ENCODE measurements at regions not wholly inside any gene's neighbourhood (a gene's known extent, or its start where the extent isn't known, plus 50 kb on each side); places are given as distances from the start of the nearest gene placed in this dataset.
A peak's percentile ranks its signal among the peaks of the same experiment; 100 is the strongest.

DNA sequence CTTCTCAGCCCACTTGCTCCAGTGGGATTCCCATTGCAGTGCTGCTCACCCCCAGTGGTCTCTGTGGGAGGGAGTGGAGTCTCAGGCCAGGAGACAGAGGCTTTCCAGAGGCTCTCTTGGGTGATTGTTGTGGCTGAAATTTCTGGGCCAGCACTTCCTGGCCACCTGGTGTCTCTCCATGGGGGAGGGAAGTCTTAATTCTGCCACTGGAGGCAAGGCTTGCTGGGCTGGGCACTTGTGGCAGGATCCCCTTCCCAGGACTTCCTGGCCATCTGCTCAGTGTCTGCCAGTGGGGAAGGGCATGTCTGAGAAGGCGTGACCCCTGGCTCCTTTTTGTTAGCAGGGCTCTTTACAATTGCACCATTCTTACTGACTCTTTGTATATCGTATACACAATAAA is 351.8 kb downstream of the GABRB3 start:
- Histone ChIP-seq H3K4me3 (no peak overlapping the region), H3K4me1 (no peaks in the 10 kb centered on the region), H3K36me3 (no peaks in the 10 kb centered on the region), H3K9me3 (replicated peaks) (no peaks in the 10 kb centered on the region), H3K27me3 (no peaks in the 10 kb centered on the region; the same call in 1 of the 2 replicates), H3K27ac (no peak overlapping the region)
- peak in 1 of 2 experiments; percentile 20 for DNase-seq

DNA sequence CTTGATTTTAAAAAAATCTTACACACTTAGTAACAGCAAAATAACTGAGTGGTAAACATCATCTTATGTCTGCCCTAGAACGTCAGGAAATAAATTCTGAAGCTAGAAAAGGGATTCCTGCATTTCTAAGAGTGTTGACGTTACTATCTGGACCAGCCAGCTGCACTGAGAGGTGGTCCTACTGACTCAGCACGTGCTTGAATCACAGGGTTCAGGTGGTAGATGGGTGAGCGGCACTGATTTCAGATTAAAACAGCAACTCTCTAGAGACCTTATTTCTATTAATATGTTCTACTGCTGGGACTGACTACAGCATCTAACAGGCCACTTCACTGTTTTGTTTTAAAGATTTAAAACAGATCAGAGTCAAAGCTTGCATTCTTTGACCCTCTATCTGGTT is 377.2 kb downstream of the GABRB3 start:
- H3K4me1 ChIP-seq, result no peaks in the 10 kb centered on the region
- no peaks in the 10 kb centered on the region for H3K9me3 ChIP-seq (replicated peaks)
- no peaks in the 10 kb centered on the region for H3K36me3 ChIP-seq
- no peak overlapping the region for H3K4me3 ChIP-seq
- no peak for DNase-seq
- H3K27ac ChIP-seq, result no peak overlapping the region
- peaks cover 9% of the 10 kb centered on the region; the same call in 1 of the 2 replicates for H3K27me3 ChIP-seq

DNA sequence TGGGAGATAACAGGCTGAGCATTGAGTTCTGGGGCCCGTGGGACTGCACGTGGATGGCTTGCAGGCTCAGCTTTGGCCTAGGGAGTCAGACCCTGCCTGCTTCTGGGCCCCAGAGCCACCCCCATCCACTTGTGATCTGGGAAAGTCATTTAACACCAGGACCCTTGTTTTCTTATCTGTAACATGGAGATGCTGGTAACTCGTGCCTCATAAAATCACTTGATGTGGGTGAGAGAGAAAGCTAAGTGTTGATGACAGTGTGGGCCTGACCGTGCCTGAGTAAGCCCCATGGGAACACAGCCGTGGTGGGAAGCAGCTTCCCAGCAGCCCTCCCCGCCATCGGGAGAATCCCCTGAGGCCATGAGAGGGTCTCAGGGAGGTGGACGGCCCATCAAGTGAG is 378.1 kb downstream of the GABRB3 start:
- H3K27me3 ChIP-seq, result peaks cover 9% of the 10 kb centered on the region; the same call in 1 of the 2 replicates
- H3K36me3 ChIP-seq, result no peaks in the 10 kb centered on the region
- no peak overlapping the region for H3K4me3 ChIP-seq
- H3K4me1 ChIP-seq, result no peaks in the 10 kb centered on the region
- no peaks in the 10 kb centered on the region for H3K9me3 ChIP-seq (replicated peaks)
- no peak for DNase-seq
- no peak overlapping the region for H3K27ac ChIP-seq

DNA sequence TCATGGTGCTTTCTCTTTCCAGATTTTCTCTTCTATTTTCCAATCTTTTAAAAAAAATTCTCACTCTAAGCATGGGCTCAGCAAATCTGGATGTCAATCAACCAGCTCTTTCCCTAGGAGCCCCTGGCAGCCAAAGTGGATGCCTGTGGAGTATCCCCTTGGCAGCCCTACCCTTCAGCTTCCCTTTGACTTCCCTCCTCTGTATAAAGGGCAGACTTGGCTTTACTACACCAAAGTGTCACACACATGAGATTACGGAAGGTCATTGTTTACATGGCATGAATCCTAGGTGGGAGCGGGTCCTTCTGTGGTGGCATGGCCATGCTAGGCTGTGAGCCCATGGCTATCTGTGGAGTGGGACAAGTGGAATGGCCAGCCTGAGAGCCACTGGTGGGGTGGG is 379.9 kb downstream of the GABRB3 start:
- Histone ChIP-seq H3K27me3 (no peaks in the 10 kb centered on the region; the same call in 1 of the 2 replicates), H3K9me3 (replicated peaks) (no peaks in the 10 kb centered on the region), H3K4me3 (no peak overlapping the region), H3K4me1 (no peaks in the 10 kb centered on the region), H3K27ac (no peak overlapping the region), H3K36me3 (no peaks in the 10 kb centered on the region)
- no peak for DNase-seq

DNA sequence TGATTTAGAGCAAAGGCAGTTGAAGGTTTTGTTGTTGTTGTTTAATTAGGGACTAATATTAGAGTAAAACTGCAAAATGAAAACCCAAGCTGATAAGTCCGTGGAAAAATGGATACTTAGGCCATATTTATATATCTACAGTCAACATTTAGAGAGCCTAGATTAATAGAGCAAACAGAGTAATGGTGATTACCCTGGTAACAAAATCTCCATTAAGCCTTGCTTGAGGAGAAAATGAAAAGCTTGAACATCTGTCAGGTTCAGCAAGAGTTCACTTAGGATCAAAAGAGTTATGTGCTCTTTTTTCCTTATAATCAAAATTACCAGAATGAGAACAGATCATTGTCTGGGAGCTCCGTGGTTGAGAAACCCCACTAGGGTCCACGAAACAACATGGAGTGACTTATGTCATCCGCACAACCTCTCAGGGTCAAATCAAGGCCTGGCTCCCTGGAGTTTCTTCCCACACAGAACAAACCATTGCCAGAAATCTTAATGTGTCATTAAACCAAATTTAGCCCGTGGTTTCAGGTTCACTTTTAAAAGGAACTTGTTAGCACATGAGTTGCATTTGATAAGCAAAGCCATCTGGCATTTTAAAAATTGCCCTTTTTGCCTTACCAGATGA is 381.2 kb downstream of the GABRB3 start:
- no peak overlapping the region for H3K4me3 ChIP-seq
- no peaks in the 10 kb centered on the region for H3K9me3 ChIP-seq (replicated peaks)
- no peaks in the 10 kb centered on the region for H3K4me1 ChIP-seq
- no peaks in the 10 kb centered on the region for H3K36me3 ChIP-seq
- DNase-seq, result no peak
- H3K27me3 ChIP-seq, result no peaks in the 10 kb centered on the region
- H3K27ac ChIP-seq, result no peak overlapping the region

DNA sequence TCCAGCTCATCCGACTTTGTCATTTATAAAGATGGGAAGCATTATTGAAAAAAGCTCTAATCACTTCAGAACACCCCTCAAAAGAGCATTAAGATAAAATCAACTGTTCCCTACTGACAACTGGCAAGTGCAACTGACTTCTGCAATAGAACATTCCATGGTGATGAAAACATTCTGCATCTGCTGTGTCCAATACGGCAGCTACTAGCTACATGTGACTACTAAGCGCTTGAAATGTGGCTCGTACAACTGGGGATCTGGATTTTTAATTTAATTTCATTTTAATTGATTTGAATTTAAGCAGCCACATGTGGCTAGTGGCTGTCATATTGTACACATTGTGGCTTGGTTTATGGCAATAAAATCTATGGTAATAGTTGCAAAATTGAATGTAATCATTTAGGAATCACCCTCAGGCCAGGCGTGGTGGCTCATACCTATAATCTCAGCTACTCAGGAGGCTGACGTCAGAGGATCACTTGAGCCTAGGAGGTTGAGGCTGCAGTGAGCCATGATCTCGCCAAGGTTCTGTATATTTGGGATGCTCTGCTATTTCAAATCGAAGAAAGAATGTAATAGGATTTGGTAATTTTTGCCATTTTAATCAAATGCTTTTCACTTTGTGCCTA is 390.3 kb downstream of the GABRB3 start:
- H3K4me3 ChIP-seq, result no peak overlapping the region
- no peak for DNase-seq
- no peaks in the 10 kb centered on the region for H3K4me1 ChIP-seq
- H3K36me3 ChIP-seq, result no peaks in the 10 kb centered on the region
- no peak overlapping the region for H3K27ac ChIP-seq
- H3K9me3 ChIP-seq (replicated peaks), result no peaks in the 10 kb centered on the region
- no peaks in the 10 kb centered on the region for H3K27me3 ChIP-seq

DNA sequence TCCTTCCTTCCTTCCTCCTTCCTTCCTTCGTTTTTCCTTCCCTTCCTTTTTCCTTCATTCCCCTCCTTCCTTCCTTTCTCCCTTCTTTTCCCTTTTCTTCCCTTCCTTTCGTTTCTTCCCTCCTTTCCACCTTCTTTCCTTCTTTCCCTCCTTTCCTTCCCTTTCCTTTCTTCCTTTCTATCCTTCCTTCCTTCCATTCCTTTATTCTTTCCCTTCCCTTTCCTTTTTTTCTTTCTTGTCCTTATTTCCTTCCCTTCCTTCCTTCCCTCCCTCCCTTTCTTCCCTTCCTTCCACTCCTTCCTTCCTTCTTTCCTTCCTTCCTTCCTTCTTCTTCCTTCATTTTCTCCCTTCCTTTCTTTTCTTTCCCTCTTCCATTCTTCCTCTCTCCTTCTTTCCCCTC is 394.6 kb downstream of the GABRB3 start:
- no peaks in the 10 kb centered on the region for H3K27me3 ChIP-seq
- DNase-seq, result no peak
- no peak overlapping the region for H3K4me3 ChIP-seq
- no peak overlapping the region for H3K27ac ChIP-seq
- no peaks in the 10 kb centered on the region for H3K36me3 ChIP-seq
- H3K4me1 ChIP-seq, result no peaks in the 10 kb centered on the region
- H3K9me3 ChIP-seq (replicated peaks), result no peaks in the 10 kb centered on the region

DNA sequence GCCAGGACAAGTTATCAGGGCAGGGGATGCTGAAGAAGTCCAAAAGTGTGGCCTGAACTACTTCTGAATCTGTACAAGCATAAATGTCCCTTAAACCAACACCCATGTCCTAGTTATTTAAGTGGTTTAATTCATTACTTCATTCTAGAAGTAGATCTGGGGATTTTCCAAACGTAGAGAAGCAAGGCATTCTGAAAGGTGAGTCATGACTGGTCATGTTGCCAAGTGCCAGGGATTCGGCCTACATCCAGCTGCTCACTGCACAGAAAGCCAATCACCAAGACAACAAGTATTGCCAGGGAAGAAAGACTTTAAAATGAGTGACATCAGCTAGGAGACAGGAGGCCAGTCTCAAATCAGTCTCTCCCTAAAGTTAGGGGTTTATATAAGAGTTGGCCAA is 396.6 kb downstream of the GABRB3 start:
- Histone ChIP-seq H3K27me3 (no peaks in the 10 kb centered on the region), H3K4me1 (no peaks in the 10 kb centered on the region), H3K27ac (no peak overlapping the region), H3K4me3 (no peak overlapping the region), H3K36me3 (no peaks in the 10 kb centered on the region), H3K9me3 (replicated peaks) (no peaks in the 10 kb centered on the region)
- no peak for DNase-seq

DNA sequence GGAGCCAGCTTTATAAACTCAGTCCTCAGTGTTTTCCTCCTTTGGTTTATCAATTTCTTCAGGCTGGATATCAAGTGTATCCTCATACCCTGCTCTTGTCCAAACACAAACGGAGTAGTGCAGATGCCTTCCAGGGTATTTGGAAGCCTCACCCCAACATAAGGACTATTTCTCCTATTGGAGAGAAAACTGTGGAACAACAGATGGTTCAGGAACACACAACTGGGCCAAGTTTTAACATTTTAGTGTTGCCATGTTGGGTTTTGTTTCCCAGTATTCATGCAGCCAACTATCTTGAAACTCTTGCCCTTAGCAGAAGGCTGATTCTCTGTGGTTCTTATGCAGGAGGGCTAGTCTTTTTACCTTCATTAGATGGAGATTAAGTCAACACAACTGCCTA is 398.1 kb downstream of the GABRB3 start:
- no peak for DNase-seq
- H3K9me3 ChIP-seq (replicated peaks), result no peaks in the 10 kb centered on the region
- H3K27me3 ChIP-seq, result no peaks in the 10 kb centered on the region
- H3K27ac ChIP-seq, result no peak overlapping the region
- H3K36me3 ChIP-seq, result no peaks in the 10 kb centered on the region
- H3K4me3 ChIP-seq, result no peak overlapping the region
- H3K4me1 ChIP-seq, result no peaks in the 10 kb centered on the region

DNA sequence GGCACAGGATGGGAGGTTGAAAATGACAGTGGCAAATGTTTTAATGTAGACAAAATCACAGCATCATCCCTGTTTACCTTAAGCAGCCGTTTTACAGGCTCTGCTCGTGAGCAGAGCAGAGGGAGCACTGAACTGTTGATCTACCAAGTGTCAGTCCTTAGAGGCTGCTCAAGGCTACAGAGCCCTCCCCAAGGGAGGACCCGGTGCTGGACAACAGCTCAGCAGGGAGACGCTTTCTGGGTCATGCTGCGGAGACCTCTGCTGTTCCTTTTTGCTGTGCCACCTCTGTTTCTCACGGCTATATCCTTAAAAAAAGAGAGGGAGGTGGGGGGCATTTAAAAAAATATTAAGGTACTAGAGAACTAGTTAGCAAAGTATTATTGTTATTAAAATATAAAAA is 400.2 kb downstream of the GABRB3 start:
- no peak overlapping the region for H3K27ac ChIP-seq
- DNase-seq, result no peak
- H3K9me3 ChIP-seq (replicated peaks), result no peaks in the 10 kb centered on the region
- H3K36me3 ChIP-seq, result no peaks in the 10 kb centered on the region
- no peaks in the 10 kb centered on the region for H3K4me1 ChIP-seq
- no peak overlapping the region for H3K4me3 ChIP-seq
- no peaks in the 10 kb centered on the region for H3K27me3 ChIP-seq

DNA sequence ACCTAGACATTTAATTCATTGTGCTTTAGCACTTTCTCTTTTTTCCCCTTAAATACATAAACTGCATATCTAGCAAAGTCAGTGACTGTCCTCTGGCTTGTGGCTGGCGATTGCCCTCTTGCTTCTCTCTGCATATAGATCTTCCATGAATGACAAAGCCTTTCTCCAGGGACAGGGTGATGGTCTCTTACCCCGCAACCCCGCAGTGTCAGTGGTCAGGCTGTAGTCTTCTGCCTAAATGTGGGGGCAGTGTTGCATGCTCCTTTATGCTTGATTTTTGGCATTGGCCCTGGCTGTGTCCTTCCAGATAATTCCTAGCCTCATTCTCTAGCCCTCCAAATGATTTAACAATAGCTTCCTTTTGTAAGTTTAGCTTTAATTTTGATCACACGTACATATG is 407.8 kb downstream of the GABRB3 start:
- no peaks in the 10 kb centered on the region for H3K27me3 ChIP-seq
- H3K4me3 ChIP-seq, result no peak overlapping the region
- H3K9me3 ChIP-seq (replicated peaks), result no peaks in the 10 kb centered on the region
- no peak overlapping the region for H3K27ac ChIP-seq
- H3K4me1 ChIP-seq, result no peaks in the 10 kb centered on the region
- H3K36me3 ChIP-seq, result no peaks in the 10 kb centered on the region
- no peak for DNase-seq

DNA sequence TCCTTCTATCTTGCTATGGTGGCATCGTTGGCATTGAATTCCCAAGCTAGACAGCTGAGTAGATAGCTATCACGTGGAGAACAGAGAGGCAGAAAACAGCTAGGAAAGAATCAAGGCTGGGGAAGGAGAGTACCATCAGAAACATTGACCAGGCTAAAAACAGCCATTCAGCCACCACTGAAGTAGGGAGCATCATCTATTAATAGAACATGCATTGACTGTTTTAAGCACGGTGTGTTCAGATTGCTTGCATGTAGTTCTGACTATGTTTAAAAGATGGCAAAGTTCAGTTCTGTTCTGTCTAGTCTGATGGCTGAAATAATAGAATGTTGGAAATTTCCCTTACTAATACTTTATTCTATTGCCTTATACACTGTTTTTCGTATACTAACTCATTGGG is 413.0 kb downstream of the GABRB3 start:
- H3K27ac ChIP-seq, result no peak overlapping the region
- no peak for DNase-seq

DNA sequence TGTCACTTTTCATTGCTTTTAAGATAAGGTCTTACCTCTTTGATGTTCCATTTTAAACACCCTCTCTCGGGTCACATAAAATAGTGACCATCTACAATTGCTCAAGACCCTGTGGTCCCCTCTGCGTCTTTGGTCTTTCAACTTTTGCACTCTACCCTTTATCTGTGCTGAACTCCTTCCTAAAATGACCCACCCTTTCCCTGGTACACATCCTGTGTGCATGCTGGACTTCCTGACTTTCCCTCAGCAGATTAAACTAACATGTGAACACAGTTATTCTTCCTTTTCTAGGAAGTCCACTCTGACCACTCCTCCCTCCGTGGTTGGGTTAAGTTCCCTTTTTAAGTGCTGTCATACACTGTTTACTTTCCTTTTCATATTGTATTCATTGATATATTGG is 414.2 kb downstream of the GABRB3 start:
- Histone ChIP-seq H3K4me3 (no peak overlapping the region), H3K27ac (no peak overlapping the region), H3K4me1 (no peaks in the 10 kb centered on the region), H3K36me3 (no peaks in the 10 kb centered on the region), H3K27me3 (no peaks in the 10 kb centered on the region), H3K9me3 (replicated peaks) (no peaks in the 10 kb centered on the region)
- no peak for DNase-seq

More for the DNA sequence above, 413.0 kb downstream of the GABRB3 start:
- H3K9me3 ChIP-seq (replicated peaks), result no peaks in the 10 kb centered on the region
- H3K4me3 ChIP-seq, result no peak overlapping the region
- H3K4me1 ChIP-seq, result no peaks in the 10 kb centered on the region
- H3K36me3 ChIP-seq, result no peaks in the 10 kb centered on the region
- no peaks in the 10 kb centered on the region for H3K27me3 ChIP-seq

DNA sequence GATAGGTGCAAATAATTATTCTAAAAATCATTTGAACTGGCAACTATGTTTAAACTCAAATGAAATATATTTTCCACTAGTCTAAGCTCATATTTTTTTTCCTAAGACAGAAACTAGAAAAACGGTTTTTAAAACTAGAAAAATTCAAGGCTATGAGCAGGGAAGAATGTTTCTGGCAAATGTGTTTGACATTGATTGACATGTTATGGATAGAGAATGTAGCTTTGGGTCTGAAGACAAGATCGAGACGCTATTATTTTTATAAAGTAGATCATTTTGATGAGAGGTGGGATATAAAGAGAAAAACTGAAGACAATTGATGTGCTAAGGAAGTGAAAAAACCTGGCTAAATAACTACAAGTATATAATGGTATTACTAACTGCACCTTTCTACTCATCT is 415.2 kb downstream of the GABRB3 start:
- H3K9me3 ChIP-seq (replicated peaks), result no peaks in the 10 kb centered on the region
- no peak overlapping the region for H3K27ac ChIP-seq

DNA sequence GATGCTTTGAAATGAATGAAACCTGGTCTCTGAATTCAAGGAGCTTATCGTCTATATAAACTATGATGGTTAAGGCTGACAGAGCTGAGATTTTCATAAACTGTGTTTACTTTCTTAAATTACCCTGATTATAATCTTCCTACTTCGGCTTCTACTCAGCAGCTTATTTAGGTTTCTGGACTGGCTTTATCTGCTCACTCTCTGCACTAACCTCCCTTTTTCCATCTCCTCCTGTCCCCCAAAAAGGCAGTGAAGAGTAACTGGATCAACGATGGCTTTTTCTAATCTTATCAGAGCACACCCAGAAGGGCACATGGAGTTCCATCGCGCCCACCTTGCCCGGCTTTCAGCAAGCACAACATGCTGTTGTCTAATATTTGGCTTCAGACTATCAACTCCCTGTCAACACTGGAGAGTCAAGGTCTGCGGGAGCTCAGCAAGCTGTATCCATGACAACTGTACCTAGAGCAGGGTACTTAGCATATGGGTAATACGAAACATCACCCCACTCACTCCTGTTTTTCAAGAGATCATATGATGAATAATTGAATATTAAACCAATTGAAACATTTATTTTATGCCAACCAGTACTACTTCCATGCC is 417.3 kb downstream of the GABRB3 start:
- no peaks in the 10 kb centered on the region for H3K4me1 ChIP-seq
- no peaks in the 10 kb centered on the region for H3K36me3 ChIP-seq
- no peaks in the 10 kb centered on the region for H3K9me3 ChIP-seq (replicated peaks)
- no peak overlapping the region for H3K27ac ChIP-seq
- no peaks in the 10 kb centered on the region for H3K27me3 ChIP-seq
- H3K4me3 ChIP-seq, result no peak overlapping the region
- no peak for DNase-seq

More for the DNA sequence above, 415.2 kb downstream of the GABRB3 start:
- no peaks in the 10 kb centered on the region for H3K27me3 ChIP-seq
- DNase-seq, result no peak
- H3K36me3 ChIP-seq, result no peaks in the 10 kb centered on the region
- H3K4me3 ChIP-seq, result no peak overlapping the region
- no peaks in the 10 kb centered on the region for H3K4me1 ChIP-seq

DNA sequence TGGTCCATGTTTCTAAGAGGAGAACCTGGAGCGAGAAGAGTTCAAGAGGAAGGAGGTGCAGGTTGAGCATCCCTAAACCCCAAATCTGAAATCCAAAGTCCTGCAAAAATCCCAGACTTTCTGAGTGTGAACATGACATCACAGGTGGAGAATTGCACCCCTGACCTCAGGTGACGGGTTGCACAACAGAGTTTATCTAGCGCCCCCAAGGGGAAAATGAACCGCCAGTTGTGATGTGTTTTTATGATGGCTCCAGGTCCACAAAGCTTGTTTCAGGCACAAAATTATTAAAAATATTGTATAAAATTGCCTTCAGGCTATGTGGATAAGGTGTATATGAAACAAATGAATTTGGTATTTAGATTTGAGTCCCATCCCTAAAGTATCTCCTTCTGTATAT is 420.0 kb downstream of the GABRB3 start:
- H3K4me1 ChIP-seq, result no peaks in the 10 kb centered on the region
- no peak overlapping the region for H3K27ac ChIP-seq
- H3K4me3 ChIP-seq, result no peak overlapping the region
- no peak for DNase-seq
- no peaks in the 10 kb centered on the region for H3K36me3 ChIP-seq
- no peaks in the 10 kb centered on the region for H3K27me3 ChIP-seq
- no peaks in the 10 kb centered on the region for H3K9me3 ChIP-seq (replicated peaks)
